AG04450 (cell line): ENCODE measurements at regions not wholly inside any gene's neighbourhood (a gene's known extent, or its start where the extent isn't known, plus 50 kb on each side); places are given as distances from the start of the nearest gene placed in this dataset.
"Not testable (repeated sequence)": the region's sequence is repeated elsewhere in the genome, so short reads cannot be mapped to it uniquely, and the experiment has no call there.

Experiments
- CTCF ChIA-PET: fragments of 300-600, 350-600 bp; formaldehyde crosslinking; extraction: SDS; loops from one replicate; lab custom pipeline; 2022; ENCODE audit warnings: antibody characterized with exemption, inconsistent platforms; lab: Charles Lee
- POLR2A ChIA-PET: fragments of 350-600 bp; formaldehyde crosslinking; extraction: SDS; loops from one replicate; lab custom pipeline; 2021; ENCODE audit warnings: antibody characterized with exemption, inconsistent platforms; lab: Yijun Ruan, JAX
- DNase-seq: peaks from one replicate; pipeline ENCODE4 v3.0.0-alpha.2; 2011; ENCODE audit warnings: low read depth, low spot score
- H3K27ac ChIP-seq: one replicate; pipeline ENCODE4 v1.5.1; 2012; ENCODE audit warnings: low read depth, low read length, control low read depth
- H3K27me3 ChIP-seq: one replicate; pipeline ENCODE4 v1.6.0; 2012; ENCODE audit warnings: low read length; ENCODE audit not compliant: control insufficient read depth, insufficient read depth
- H3K4me3 ChIP-seq: 2 replicates; pipeline ENCODE4 v1.5.1; 2011; ENCODE audit warnings: mild to moderate bottlenecking, low read depth, low read length, control low read depth
- H3K9me3 ChIP-seq: 2 replicates; pipeline ENCODE4 v1.5.1; 2012; ENCODE audit warnings: low read length; ENCODE audit not compliant: control insufficient read depth, insufficient read depth
- CTCF ChIP-seq: IDR thresholded peaks from 2 replicates; pipeline ENCODE4 v1.5.1; 2011; ENCODE audit warnings: low read depth, low read length, control low read depth, inconsistent platforms

- H3K27me3 ChIP-seq, result no peaks in the 10 kb centered on the region
- peaks cover 7% of the 10 kb centered on the region for H3K9me3 ChIP-seq
- ChIA-PET POLR2A (no interaction called here), CTCF (interaction anchor here (0.6 kb wide), 1 partner anchor 307 kb away, joined by 3 read pairs; no protein-coding TSS in a partner anchor)
- TF ChIP-seq CTCF, result no peak
- no peak overlapping the region for H3K4me3 ChIP-seq
- no peak overlapping the region for H3K27ac ChIP-seq
- DNase-seq, result no peak
Measured at GRCh38 chr3:6468589-6468988, 392.3 kb upstream of the GRM7 start.

GRCh38 chr3:6471744-6472143, 389.2 kb upstream of the GRM7 start:
- POLR2A ChIA-PET, result no interaction called here
- H3K27ac ChIP-seq, result no peak overlapping the region
- no peak for TF ChIP-seq CTCF
- H3K9me3 ChIP-seq, result peaks cover 7% of the 10 kb centered on the region
- CTCF ChIA-PET, result no interaction called here
- no peaks in the 10 kb centered on the region for H3K27me3 ChIP-seq
- H3K4me3 ChIP-seq, result no peak overlapping the region
- no peak for DNase-seq

GRCh38 chr3:6490487-6491327, 370.2 kb upstream of the GRM7 start:
- H3K27ac ChIP-seq, CTCF ChIA-PET, POLR2A ChIA-PET, DNase-seq, H3K4me3 ChIP-seq, H3K9me3 ChIP-seq, H3K27me3 ChIP-seq: not testable (repeated sequence)

GRCh38 chr3:6491768-6492167, 369.1 kb upstream of the GRM7 start:
- TF ChIP-seq CTCF, result no peak
- POLR2A ChIA-PET, result no interaction called here
- no peaks in the 10 kb centered on the region for H3K27me3 ChIP-seq
- H3K4me3 ChIP-seq, result no peak overlapping the region
- CTCF ChIA-PET, result no interaction called here
- H3K27ac ChIP-seq, result no peak overlapping the region
- DNase-seq, result no peak
- H3K9me3 ChIP-seq, result peaks cover 9% of the 10 kb centered on the region

- ChIA-PET CTCF (no interaction called here), POLR2A (no interaction called here)
- DNase-seq, result no peak
- no peaks in the 10 kb centered on the region for H3K27me3 ChIP-seq
- H3K9me3 ChIP-seq, result peaks cover 9% of the 10 kb centered on the region
- no peak overlapping the region for H3K27ac ChIP-seq
- no peak overlapping the region for H3K4me3 ChIP-seq
- no peak for TF ChIP-seq CTCF
Measured at GRCh38 chr3:6492306-6492705, 368.6 kb upstream of the GRM7 start.

- DNase-seq, POLR2A ChIA-PET, CTCF ChIA-PET, H3K4me3 ChIP-seq, H3K27me3 ChIP-seq, H3K27ac ChIP-seq: not testable (repeated sequence)
- peaks cover 12% of the 10 kb centered on the region for H3K9me3 ChIP-seq
Measured at GRCh38 chr3:6498944-6499343, 362.0 kb upstream of the GRM7 start.
